Neural crest cell (in vitro differentiated cells): ENCODE measurements at regions not wholly inside any gene's neighbourhood (a gene's known extent, or its start where the extent isn't known, plus 50 kb on each side); places are given as distances from the start of the nearest gene placed in this dataset.
"Not testable (repeated sequence)": the region's sequence is repeated elsewhere in the genome, so short reads cannot be mapped to it uniquely, and the experiment has no call there.

Experiments
- DNase-seq: peaks from one replicate; pipeline ENCODE4 v3.0.0; 2021; ENCODE audit warnings: low read depth, mixed read lengths, low spot score
- H3K27ac Mint-ChIP-seq: one replicate; pipeline ENCODE4 v1.8.0; 2021; ENCODE audit warnings: mild to moderate bottlenecking, mixed read lengths; ENCODE audit not compliant: unreplicated experiment
- H3K27me3 Mint-ChIP-seq: 2 replicates; pipeline ENCODE4 v1.8.0; 2021; ENCODE audit warnings: low read depth, mild to moderate bottlenecking, mixed read lengths
- H3K36me3 Mint-ChIP-seq: 2 replicates; pipeline ENCODE4 v1.8.0; 2021; ENCODE audit warnings: low read depth, mild to moderate bottlenecking, mixed read lengths
- H3K4me1 Mint-ChIP-seq: 2 replicates; pipeline ENCODE4 v1.8.0; 2021; ENCODE audit warnings: mixed read lengths
- H3K4me3 Mint-ChIP-seq: one replicate; pipeline ENCODE4 v1.8.0; 2021; ENCODE audit warnings: mild to moderate bottlenecking, mixed read lengths
- H3K9me3 Mint-ChIP-seq: 2 replicates; pipeline ENCODE4 v1.8.0; 2021; ENCODE audit warnings: mixed read lengths
- TF ChIP-seq, protein P1 (sequence below): fragments of 200-600 bp; sonication (generic); conservative IDR thresholded peaks from 2 replicates; pipeline ENCODE4 v1.5.0; 2021; ENCODE audit warnings: antibody characterized with exemption, mild to moderate bottlenecking

GRCh38 chr5:16364910-16365309 lies 100.7 kb downstream of the ZNF622 start:
- no peak for DNase-seq
- TF ChIP-seq, protein P1, sequence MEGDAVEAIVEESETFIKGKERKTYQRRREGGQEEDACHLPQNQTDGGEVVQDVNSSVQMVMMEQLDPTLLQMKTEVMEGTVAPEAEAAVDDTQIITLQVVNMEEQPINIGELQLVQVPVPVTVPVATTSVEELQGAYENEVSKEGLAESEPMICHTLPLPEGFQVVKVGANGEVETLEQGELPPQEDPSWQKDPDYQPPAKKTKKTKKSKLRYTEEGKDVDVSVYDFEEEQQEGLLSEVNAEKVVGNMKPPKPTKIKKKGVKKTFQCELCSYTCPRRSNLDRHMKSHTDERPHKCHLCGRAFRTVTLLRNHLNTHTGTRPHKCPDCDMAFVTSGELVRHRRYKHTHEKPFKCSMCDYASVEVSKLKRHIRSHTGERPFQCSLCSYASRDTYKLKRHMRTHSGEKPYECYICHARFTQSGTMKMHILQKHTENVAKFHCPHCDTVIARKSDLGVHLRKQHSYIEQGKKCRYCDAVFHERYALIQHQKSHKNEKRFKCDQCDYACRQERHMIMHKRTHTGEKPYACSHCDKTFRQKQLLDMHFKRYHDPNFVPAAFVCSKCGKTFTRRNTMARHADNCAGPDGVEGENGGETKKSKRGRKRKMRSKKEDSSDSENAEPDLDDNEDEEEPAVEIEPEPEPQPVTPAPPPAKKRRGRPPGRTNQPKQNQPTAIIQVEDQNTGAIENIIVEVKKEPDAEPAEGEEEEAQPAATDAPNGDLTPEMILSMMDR: no peak
- H3K9me3 Mint-ChIP-seq: no peaks in the 10 kb centered on the region
- H3K27ac Mint-ChIP-seq: no peak overlapping the region
- H3K4me1 Mint-ChIP-seq: no peaks in the 10 kb centered on the region
- peaks cover 8% of the 10 kb centered on the region for H3K27me3 Mint-ChIP-seq
- H3K36me3 Mint-ChIP-seq: no peaks in the 10 kb centered on the region
- no peak overlapping the region for H3K4me3 Mint-ChIP-seq

GRCh38 chr5:16353439-16353838 lies 112.2 kb downstream of the ZNF622 start:
- H3K9me3 Mint-ChIP-seq: peaks cover 10% of the 10 kb centered on the region
- not testable (repeated sequence) for H3K4me1 Mint-ChIP-seq, H3K27ac Mint-ChIP-seq, H3K4me3 Mint-ChIP-seq, DNase-seq, H3K27me3 Mint-ChIP-seq, H3K36me3 Mint-ChIP-seq

DNA sequence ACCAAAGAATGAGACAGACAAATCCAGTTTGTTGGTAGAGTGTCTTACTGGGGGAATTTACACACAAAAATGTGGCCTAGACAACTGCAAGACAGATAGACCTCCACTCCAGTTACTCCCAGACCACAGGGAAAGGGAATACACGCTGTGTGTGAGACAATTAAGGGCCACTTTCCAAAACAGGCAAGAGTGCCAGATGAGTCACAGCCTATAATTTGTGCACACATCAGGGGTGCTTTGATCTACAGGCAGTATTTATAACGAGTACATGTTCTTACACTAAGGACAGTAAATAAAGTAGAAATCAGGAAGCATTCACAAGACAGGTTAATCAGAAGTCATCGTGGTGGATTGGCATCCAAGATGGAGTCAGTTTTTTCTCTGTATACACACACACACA lies 114.8 kb downstream of the ZNF622 start:
- Mint-ChIP-seq H3K9me3 (peaks cover 3% of the 10 kb centered on the region), H3K36me3 (no peaks in the 10 kb centered on the region), H3K4me3 (no peak overlapping the region), H3K4me1 (peaks cover 7% of the 10 kb centered on the region), H3K27me3 (peaks cover 4% of the 10 kb centered on the region), H3K27ac (no peak overlapping the region)
- TF ChIP-seq, protein P1: no peak
- no peak for DNase-seq

DNA sequence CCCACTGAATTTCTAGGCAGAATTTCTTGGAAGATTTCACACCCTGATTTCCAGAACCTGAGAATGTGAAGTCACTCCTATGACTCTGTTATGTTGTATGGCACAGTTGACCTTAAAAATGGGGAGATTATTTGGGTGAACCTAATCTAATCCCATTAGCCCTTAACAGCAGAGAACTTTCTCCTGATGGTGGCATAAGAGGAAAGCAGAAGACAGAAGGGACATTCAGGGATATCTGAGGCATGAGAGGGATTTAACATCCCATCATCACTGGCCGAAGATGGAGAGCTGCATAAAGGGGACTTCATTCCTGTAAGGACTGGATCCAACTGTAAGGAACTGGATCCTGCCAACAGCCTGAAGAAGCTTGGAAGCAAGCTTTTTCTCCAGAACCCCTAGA lies 119.2 kb downstream of the ZNF622 start:
- Mint-ChIP-seq H3K4me3 (no peak overlapping the region), H3K9me3 (no peaks in the 10 kb centered on the region), H3K27ac (no peak overlapping the region), H3K4me1 (peaks cover 7% of the 10 kb centered on the region), H3K36me3 (no peaks in the 10 kb centered on the region), H3K27me3 (peaks cover 6% of the 10 kb centered on the region)
- no peak for DNase-seq
- TF ChIP-seq, protein P1: no peak

DNA sequence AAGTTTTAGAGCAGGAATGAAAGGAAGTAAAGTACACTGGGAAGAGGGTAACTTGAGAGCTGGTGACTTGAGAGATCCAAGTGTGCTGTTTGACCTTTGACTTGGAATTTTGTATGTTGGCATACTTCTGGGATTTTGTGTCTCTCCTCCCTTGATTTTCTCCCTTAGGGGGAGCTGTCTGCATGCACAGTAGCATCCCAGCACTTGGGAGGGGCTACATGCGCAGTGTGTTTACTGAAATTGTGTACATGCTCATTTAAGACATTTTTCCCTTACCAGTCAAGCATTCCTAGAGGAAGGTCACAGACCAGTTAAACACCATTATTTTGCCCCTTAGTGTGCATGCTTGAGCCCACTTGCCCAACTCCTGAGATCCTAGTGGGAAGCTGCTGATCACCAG lies 120.1 kb downstream of the ZNF622 start:
- peaks cover 6% of the 10 kb centered on the region for H3K27me3 Mint-ChIP-seq
- no peaks in the 10 kb centered on the region for H3K9me3 Mint-ChIP-seq
- DNase-seq: no peak
- H3K27ac Mint-ChIP-seq: no peak overlapping the region
- no peaks in the 10 kb centered on the region for H3K36me3 Mint-ChIP-seq
- H3K4me1 Mint-ChIP-seq: peaks cover 7% of the 10 kb centered on the region
- TF ChIP-seq, protein P1: no peak
- no peak overlapping the region for H3K4me3 Mint-ChIP-seq

DNA sequence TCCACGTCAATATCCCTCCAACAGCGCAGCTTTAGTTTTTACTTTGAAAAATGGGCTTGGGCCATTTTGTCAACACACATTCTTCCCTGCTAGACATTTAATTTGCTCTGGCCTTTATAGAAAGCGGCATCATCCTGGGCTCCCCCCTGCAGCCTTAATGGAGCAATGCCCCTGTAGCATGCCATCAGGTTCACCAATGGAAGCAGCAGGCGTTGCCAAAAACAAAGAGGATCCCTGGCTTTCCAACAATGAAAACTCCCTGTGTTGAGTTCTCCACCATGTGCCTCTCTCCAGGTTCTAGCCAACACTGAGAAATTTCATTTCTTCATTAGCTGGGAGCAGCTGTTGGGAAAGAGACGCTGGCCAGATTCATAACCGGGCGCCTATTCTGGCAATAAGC lies 139.5 kb downstream of the ZNF622 start:
- TF ChIP-seq, protein P1: no peak
- no peak overlapping the region for H3K4me3 Mint-ChIP-seq
- H3K9me3 Mint-ChIP-seq: no peaks in the 10 kb centered on the region
- H3K27ac Mint-ChIP-seq: no peak overlapping the region
- no peaks in the 10 kb centered on the region for H3K27me3 Mint-ChIP-seq
- H3K4me1 Mint-ChIP-seq: peaks cover 4% of the 10 kb centered on the region
- no peak for DNase-seq
- H3K36me3 Mint-ChIP-seq: no peaks in the 10 kb centered on the region
